NCI-H82 (cell line): ENCODE measurements at regions not wholly inside any gene's neighbourhood (a gene's known extent, or its start where the extent isn't known, plus 50 kb on each side); places are given as distances from the start of the nearest gene placed in this dataset.

Experiments used
- DNase-seq: peaks from one replicate; lab custom pipeline; 2025; lab: John Stamatoyannopoulos, UW

DNA sequence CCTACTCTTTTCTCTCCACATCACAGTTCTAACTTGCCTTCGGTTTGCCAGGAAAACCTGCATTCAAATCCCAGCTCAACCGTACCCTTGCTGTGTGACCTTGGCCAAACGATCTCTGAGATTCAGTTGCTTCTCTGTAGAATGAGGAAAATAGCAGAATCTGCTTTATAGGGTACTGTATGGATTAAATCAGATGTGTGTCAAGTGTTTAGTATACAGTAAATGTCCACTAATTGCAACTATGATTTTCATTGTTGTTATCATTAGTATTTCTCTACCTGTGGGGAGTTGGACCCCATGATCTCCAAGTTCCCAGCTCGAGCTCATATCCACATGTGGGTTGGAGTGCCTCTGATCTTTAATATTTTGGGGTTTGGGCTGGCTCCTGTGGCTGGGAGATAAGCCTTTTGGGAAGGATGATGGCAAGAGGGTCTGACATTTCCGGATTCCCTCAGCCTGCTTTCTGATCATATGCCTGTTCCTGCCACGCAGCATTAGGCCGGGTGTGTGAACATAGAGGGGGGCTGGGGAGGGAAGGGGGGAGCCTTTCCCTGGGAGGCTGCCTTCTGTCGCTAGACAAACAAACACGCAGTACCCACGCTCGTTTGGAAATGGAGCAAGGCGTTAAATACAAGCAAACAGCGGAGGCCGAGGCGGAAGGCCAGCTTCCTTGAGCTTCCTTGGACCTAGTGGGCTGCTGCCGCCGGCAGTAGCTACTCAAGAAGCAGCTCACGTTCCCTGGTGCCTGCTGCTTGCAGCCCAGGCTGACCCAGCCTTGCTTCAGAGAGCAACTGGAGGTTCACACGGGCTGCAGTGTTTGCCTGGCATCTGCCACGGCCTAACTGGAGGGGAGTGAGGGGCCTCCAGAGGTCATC, 213.5 kb upstream of the LHX5 start:
- DNase-seq, result peak; percentile 52

GRCh38 chr12:113684053-113684907, 212.6 kb upstream of the LHX5 start:
- DNase-seq, result peak; percentile 78

DNA sequence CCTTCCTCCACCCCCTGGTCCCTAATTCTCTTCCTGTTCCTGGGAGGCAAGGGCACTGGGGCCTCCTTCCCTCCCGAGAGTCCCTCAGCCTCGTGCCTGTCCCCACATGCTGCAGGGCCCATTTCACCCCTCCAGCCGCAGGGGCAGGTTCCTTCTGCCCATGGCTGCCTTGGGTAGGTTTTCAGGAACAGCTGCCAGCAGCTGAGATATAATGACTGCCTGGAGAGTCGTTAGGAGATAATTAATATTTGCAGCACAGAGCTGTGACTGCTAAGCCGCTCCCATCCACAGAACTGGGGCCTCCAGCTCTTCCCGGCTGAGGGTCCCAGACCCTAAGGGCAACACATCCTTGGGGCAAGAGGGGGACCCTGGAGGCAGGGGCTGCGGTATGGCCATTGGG, 211.9 kb upstream of the LHX5 start:
- peak; percentile 86 for DNase-seq

DNA sequence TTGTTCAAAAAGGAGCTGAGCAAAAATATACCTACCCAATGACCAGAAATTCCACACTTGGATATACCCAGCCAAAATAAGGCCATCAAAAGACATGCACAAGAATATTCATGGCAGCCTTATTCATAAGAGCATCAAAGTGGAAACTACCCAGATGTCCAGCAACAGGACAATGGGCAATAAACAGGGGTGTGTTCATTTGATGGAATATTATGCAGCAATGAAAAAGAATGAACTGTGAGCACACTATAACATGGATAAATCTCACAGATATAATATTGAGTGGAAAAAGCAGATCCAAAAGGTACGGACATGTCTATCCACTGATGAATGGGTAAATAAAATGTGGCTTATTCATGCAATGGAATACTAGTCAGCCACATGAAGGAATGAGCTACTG, 209.2 kb upstream of the LHX5 start:
- no peak for DNase-seq

DNA sequence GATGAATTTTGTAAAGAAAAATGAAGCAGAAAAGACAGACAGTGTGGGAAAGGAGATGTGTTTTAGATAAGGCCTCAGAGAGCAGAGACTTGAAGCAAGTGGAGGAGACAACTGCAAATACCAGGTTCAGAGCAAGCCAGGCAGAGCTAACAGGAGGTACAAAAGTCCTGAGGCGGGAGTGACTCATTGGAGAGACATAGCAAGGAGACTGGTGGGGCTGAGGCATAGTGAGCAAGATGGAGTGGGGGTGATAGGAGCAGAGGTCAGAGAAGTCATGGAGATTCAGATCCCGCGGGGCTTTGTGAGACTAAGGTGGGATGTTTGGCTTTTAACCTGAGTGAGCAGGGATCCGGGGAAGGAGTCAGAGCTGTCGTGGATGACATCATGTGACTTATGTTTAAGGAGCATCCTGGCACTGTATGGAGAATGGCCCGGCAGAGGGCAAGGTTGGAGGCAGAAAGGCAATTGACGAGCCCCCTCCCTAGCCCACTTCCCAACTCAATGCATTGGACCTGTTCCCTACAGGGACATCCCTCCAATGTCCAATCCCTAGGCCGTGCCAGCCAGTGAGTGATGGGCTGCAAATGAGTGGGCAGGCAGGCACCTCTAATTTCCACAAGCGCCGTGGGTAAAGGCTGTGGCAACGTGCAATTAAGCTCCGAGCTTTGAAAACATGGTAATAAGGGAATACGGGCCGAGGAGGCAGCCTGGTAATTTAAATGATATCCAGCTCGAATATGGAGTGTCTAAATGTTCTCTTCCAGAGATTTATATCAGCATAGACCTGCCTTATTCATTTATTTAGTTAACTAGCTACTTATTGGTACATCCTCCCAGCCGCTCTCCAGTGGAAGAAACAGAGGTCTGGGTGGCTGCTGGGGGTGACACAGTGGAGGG, 206.8 kb upstream of the LHX5 start:
- no peak for DNase-seq

DNA sequence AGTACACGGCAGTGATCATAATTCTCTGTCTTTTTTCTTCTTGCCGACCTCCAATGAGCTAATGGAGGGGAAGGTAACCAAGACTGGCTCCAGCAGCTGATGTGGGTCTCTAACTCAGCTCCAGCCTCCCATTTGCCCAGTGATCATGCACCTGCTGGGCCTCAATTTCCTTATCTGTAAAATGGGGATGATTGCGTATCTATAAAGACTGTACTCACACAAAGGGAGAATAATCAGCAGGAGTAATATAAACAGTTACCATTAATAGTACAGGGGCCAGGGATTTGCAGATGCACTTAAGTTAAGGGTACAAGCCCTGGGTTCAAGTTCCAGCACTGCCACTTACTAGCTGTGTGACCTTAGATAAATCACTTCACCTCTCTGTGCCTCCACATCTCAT, 204.9 kb upstream of the LHX5 start:
- no peak for DNase-seq

DNA sequence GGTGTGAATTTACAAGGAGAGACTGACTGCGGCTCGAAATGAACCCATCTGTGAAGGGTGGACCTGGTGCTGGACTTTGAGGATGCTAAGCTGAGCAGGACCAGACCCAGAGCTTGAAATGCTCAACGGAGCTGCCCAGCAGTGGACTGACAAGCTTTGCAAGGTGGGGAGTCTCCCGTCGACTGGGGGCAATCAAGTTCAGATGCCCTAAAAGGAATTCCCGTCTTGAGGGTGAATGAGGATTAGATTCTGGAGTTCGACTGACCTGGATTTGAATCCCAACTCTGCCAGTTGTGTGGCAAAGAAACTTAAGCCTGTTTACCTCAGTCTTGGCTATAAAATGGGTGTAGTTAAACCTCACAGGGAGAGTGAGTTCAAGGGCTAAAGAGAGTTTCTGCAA, 204.4 kb upstream of the LHX5 start:
- no peak for DNase-seq

GRCh38 chr12:113674996-113675395, 203.3 kb upstream of the LHX5 start:
- DNase-seq, result no peak

DNA sequence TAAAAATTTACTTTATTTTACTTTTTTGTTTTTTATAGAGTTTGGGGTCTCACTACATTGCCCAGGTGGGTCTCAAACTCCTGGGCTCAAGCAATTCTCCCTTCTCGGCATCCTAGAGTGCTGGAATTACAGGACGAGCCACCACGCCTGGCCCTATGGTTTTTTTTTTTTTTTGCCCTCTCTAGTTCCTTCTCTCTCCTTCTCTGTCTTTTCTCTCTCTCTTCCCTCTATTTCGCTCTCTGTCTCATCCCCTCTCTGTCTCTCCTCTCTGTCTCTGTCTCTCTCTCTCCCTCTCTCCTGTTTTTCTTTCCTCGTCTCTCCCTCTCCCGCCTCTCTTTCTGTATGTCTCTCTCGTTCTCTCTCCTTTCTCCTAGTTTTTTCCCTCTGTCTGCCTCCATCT, 202.6 kb upstream of the LHX5 start:
- no peak for DNase-seq

- DNase-seq, result peak; percentile 77
These were observed 202.0 kb upstream of the LHX5 start for GRCh38 chr12:113673458-113674238.

DNA sequence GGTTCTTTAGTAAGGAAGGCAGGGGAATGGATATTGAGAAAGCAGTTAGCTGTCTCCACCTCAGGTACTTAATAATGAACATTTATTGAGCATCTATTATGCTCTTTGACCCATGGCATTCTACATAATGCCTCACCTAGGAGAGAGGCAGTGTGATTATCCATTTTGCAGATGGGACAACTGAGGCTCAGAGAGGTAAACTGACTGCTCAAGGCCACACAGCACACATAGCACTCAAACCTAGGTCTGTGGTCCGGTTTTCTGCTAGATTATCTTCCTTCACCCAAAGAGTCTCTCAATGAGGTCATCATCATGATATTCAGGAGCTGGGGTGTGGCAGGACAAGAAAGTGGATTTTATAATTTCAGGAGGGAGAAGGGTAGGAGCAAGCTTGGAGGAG, 199.1 kb upstream of the LHX5 start:
- no peak for DNase-seq

DNA sequence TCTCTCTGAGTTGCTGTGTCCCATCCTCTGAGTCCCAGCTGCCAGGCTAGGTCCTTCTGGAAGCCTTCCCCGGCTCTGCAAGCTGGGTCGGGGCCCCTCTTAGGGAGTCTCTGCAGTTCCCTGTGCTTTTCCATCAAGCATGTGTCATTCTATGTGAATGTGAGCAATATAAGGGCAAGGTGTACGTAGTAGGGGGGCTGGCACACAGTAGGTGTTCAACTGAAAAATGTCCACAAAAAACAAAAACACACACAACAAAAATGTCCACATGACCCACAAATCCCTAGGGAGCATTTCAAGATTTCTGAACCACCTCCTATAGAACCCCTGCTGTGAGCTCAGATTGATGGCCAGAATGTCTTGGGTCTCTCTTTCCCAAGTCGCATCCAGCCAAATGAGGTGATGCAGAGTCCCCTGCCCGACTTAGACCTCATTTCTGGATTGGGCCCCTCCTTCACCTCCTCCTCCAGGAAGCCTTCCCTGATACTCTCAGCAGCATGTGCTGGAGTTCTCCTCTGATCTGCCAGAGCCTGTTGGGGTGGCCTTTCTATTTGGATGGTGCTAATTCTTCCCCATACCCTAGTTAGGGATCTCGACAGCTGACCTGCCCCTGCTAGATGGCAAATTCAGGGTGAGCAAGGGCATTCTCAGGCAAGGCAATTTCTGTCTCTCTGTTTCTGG, 196.1 kb upstream of the LHX5 start:
- DNase-seq, result no peak

DNA sequence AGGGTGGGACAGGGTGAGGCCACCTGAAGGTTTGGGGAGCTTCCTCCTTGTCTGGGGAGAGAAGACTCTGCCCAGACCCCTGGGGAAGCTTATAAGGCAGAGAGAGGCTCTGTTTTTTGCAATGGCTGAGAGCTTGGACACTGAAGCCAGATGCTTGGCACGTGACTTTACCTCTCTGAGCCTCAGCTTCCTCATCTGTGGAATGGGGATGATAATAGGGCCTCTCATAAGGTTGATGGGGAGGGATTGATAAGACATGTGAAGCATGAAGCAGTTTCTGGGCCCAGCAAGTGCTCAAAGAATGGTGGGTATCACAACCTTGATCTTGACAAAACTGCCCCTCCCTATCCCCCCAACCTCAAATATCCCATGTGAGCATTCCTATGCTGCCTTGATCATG, 195.4 kb upstream of the LHX5 start:
- DNase-seq, result no peak

GRCh38 chr12:113666223-113666622, 194.6 kb upstream of the LHX5 start:
- no peak for DNase-seq

DNA sequence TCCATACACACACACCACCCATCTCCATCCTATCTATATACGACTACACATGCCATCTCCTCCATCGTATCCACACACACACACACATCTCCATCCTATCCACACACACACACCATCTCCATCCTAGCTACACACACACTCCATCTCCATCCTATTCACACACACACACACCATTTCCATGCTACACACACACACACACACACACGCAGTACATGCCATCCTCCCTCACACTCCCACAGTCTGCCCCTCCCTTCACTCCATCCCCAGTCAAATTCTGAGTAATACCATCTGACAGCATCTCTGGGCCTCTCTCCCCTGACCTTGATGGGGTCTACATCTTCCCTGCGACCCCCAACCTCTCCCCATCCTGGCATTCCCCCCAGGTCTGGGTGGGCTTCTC, 193.8 kb upstream of the LHX5 start:
- no peak for DNase-seq

DNA sequence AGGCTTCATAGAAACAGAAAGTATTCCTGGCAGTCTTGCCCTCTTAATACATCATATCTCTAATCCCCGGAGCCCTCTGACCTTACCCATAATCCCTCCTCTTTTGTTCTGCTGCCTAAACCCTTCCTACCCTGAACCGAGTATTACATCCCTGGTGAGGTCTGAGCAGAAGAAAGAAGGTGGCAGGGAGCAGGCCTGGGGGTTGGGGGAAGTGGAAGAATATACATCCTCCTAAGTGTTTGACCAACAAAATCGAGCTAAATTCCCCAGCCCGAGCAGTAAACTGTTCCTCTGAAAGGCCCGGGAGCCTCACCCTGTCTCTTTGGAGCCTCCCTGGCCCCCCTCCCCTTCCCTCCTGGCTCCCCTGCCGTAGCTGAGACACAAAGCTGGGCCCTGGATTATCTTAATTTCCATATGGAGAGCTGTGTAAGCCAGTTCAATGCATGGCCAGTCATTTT, 192.6 kb upstream of the LHX5 start:
- DNase-seq, result peak; percentile 96

DNA sequence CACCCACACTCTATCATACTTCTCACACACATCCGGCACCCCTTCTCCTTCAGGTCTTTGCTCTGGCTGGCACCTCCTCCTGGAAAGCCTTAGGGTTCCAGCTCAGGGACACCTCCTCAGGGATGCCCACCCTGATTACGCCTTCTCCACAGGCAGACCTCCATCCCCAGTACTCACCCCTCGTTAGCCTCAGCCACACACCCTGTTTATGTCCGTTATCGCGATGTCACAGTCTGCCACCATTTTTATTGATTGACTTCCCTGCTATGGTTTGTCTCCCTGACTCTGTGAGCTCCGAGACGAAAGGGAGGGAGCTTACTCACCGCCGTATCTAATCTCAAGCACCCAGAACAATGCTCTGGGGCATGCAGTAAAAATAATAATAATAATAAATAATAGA, 191.7 kb upstream of the LHX5 start:
- no peak for DNase-seq

DNA sequence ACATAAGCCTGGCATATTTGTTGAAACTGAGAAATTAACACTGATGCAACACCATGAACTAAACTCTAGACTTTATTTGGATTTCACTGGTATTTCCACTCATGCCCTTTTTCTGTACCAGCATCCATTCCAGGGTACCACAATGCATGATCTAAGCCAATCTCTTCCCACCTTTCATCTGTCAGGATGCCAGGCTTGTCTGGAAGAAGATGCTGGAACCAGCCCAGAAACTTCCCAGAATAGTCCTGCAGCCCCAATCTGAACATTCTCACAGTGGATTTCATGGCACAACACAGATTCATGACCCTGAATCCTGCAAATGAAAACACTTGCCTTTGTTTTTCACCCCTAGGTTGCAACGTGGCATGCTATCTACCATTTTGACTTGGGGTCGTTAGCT, 189.3 kb upstream of the LHX5 start:
- no peak for DNase-seq

- peak; percentile 92 for DNase-seq
These were observed 187.7 kb upstream of the LHX5 start for GRCh38 chr12:113659416-113659815.

DNA sequence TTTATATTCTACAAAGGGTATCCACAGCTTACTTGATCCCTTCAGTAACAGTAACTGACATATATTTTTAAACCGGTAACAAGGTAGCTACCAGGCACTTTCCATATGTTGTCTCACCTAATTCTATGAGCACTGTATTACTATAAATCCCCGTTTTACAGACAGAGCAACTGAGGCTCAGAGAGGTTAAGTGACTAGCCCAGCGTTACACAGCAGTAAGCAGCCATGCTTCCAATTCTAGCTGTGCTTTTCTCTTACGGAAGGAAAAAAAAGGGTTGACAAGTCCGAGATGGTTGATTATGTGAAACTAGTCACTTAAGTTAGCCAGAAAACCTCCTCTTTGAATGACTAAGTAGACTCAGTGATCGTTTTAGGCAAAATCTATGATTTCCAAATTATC, 187.3 kb upstream of the LHX5 start:
- no peak for DNase-seq
